GM12874 (cell line): ENCODE measurements at regions not wholly inside any gene's neighbourhood (a gene's known extent, or its start where the extent isn't known, plus 50 kb on each side); places are given as distances from the start of the nearest gene placed in this dataset.

ENCODE experiments used
- TF ChIP-seq, protein P1 (sequence below): IDR thresholded peaks from 2 replicates; pipeline ENCODE4 v1.5.1; 2011; ENCODE audit warnings: low read depth, mild to moderate bottlenecking, control low read depth, low read length, moderate library complexity; ENCODE audit not compliant: insufficient read depth

DNA sequence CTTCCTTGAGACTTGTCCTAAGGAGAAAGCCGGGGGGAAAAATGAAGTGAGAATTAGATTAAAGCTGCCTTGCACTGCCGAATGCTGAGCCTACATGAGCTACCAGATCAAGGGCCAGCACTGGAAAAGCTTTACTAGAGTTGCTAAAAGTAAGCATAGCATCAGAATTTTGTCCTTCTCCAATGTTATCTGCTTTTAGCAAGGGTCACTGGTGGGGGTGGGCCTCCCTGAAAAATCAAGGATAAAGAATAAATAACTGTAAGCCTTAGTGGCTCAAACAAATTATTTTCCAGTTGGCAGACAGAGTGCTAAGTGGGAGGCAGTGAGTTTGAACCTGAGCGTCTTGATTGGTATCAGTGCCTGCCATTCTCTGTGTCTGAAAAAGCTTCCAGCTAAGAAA lies 310.5 kb upstream of the PITX2 start:
- TF ChIP-seq, protein P1, sequence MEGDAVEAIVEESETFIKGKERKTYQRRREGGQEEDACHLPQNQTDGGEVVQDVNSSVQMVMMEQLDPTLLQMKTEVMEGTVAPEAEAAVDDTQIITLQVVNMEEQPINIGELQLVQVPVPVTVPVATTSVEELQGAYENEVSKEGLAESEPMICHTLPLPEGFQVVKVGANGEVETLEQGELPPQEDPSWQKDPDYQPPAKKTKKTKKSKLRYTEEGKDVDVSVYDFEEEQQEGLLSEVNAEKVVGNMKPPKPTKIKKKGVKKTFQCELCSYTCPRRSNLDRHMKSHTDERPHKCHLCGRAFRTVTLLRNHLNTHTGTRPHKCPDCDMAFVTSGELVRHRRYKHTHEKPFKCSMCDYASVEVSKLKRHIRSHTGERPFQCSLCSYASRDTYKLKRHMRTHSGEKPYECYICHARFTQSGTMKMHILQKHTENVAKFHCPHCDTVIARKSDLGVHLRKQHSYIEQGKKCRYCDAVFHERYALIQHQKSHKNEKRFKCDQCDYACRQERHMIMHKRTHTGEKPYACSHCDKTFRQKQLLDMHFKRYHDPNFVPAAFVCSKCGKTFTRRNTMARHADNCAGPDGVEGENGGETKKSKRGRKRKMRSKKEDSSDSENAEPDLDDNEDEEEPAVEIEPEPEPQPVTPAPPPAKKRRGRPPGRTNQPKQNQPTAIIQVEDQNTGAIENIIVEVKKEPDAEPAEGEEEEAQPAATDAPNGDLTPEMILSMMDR, result no peak

DNA sequence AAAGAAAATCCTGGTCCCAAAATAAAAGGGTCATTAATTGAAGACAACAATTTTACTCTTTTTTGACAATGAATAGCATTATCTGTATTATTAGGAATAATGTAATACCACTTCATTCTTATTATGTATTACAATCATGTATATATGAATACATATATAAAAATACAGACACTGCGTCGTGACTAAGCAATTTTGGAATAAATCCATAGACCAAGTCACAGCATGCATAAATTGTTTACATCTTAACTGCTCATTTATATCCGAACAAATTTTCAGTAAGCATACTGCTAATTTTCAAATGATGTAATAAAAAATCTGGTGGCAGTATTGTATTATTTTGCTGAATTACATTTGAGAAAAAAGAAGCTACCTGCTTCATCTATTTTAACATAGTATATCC lies 321.6 kb upstream of the PITX2 start:
- TF ChIP-seq, protein P1, result no peak

DNA sequence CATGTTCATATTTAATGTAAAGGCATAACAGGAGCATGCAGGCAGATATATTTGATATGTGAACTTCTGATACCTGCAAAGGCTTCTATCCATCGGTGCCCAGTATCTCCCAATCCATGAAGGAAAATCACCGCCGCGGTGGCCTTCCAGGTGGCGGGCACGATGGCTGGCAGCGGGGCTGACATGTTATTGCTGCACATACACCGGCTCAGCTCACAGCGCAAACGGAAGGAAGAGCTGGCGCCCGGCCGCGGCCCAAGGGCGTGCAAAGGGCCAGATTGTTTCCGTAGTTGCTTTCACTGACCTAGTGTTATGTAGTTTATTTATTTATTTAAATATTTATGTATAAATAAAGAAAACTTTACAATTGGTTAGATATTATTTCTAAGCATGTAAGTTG lies 322.7 kb upstream of the PITX2 start:
- TF ChIP-seq, protein P1, result no peak

DNA sequence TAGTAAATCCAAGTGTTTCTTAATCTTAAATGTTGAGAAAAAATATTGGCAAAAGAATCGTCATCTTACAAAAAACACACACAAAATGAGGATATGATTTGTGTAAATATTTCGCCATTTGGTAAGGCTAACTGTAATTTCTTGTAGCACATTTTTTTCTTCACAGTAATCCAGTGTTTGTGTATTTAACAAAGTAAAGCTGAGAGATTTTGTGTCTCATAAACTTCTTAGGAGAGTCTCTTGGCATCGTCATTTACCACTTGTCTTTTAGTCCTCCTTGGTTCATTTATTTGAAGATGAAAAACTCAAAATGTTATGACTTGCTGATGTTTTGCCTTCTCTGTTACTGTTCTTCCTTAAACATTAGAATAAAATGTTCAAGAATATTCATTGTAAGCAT lies 326.7 kb upstream of the PITX2 start:
- TF ChIP-seq, protein P1, result no peak

DNA sequence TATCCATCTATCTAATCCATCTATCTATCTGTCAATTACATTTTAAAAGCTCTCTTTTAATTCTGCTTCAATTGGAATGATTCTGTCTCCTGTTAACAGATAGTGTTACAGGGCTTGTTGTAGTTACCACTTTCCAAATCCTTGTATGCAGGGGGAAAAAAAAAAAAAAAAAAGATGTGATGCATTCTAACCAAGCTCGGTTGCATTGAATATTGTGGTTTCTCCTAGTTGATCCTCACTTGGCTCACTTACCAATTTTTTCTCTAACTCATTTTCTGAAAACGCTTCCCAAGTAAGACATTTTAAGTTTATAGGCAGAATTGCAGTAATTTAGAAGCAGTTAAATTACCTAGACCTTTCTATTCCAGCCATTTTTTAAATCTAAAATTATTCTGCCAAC lies 327.9 kb upstream of the PITX2 start:
- TF ChIP-seq, protein P1, result no peak

DNA sequence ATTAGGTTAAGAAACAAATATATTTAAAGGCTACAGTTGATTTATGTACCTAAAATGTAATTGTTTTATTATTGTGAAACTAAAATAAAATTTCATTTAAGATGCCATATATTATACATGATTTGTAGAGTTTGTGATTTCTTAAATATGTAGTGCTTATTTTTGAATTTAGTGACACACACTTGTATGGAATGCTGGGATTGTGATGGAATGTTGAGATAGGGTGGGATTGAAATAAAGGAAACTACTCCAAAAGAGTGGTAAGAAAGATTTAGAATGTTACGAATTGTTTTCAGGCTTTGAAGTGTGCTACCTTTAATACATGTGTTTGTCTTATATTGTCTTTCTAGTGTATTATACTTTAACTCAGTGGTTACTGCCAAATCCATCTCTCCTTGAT lies 330.3 kb upstream of the PITX2 start:
- TF ChIP-seq, protein P1, result no peak

DNA sequence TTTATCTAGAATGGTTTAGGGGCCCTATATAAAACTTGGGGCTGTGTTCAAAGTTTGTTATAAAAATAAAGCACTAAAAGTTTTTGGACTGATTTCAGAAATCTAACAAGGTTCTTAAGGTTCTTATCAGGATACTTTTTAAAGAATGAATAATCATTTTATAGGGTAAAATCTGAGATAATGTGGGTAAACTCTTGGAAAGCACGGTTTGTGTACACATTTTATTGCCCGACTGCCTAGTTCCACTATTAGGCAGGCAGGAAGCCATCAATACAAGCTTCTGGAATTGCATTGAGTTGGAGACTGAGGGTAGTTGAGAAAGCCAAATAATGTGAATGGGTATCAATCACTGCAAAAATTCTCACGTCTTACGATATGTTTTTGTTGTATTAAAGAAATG lies 331.0 kb upstream of the PITX2 start:
- TF ChIP-seq, protein P1, result no peak

DNA sequence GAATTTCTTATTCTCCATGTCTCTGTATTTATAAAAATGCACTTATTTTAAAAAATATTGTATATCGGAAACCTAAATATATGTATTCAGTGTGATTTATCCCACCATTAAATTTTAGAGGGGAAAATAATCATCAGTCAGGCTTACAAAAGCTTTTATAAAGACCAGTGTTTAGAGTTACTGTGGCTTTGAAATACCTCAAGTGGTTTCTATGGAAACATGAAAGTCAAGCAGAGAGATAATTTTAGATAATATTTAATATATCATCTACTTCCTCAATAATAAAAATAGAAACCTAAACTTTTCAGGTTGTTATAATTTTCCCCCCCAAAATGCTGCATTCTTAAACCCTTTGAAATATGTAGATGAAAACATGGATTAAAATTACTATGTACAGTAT lies 332.9 kb upstream of the PITX2 start:
- TF ChIP-seq, protein P1, result no peak
